T-helper 2 cell (primary cell): ENCODE measurements at regions not wholly inside any gene's neighbourhood (a gene's known extent, or its start where the extent isn't known, plus 50 kb on each side); places are given as distances from the start of the nearest gene placed in this dataset.

Source experiments
- DNase-seq, 5 experiments: peaks; one replicate each; pipeline versions ENCODE4 v3.0.0 to v3.0.0-alpha.2; 2012 to 2022

GRCh38 chr6:147716434-147716833 lies 207.9 kb downstream of the SAMD5 start:
- no peak for DNase-seq

GRCh38 chr6:147717991-147718390 lies 209.5 kb downstream of the SAMD5 start:
- DNase-seq, result no peak

GRCh38 chr6:147722158-147722557 lies 213.7 kb downstream of the SAMD5 start:
- no peak for DNase-seq

GRCh38 chr6:147724454-147724853 lies 216.0 kb downstream of the SAMD5 start:
- DNase-seq, result no peak

GRCh38 chr6:147726342-147726741 lies 217.9 kb downstream of the SAMD5 start:
- no peak for DNase-seq

GRCh38 chr6:147728903-147729302 lies 220.4 kb downstream of the SAMD5 start:
- DNase-seq, result no peak

- no peak for DNase-seq
These were observed 225.2 kb downstream of the SAMD5 start for GRCh38 chr6:147733686-147734085.

- no peak for DNase-seq
These were observed 225.7 kb downstream of the SAMD5 start for GRCh38 chr6:147734151-147734550.

- no peak for DNase-seq
These were observed 227.4 kb downstream of the SAMD5 start for GRCh38 chr6:147735924-147736323.

GRCh38 chr6:147737115-147737514 lies 228.6 kb downstream of the SAMD5 start:
- no peak for DNase-seq

GRCh38 chr6:147738099-147738498 lies 229.6 kb downstream of the SAMD5 start:
- no peak for DNase-seq

- no peak for DNase-seq
These were observed 230.1 kb downstream of the SAMD5 start for GRCh38 chr6:147738516-147739162.

- DNase-seq, result no peak
These were observed 231.8 kb downstream of the SAMD5 start for GRCh38 chr6:147740326-147740725.

GRCh38 chr6:147740916-147741315 lies 232.4 kb downstream of the SAMD5 start:
- no peak for DNase-seq

- DNase-seq, result no peak
These were observed 232.9 kb downstream of the SAMD5 start for GRCh38 chr6:147741389-147741788.

- no peak for DNase-seq
These were observed 233.9 kb downstream of the SAMD5 start for GRCh38 chr6:147742440-147742839.

GRCh38 chr6:147744012-147744411 lies 235.5 kb downstream of the SAMD5 start:
- no peak for DNase-seq

GRCh38 chr6:147749331-147749730 lies 240.8 kb downstream of the SAMD5 start:
- no peak for DNase-seq

- DNase-seq, result no peak
These were observed 241.9 kb downstream of the SAMD5 start for GRCh38 chr6:147750413-147750812.

- no peak for DNase-seq
These were observed 242.7 kb downstream of the SAMD5 start for GRCh38 chr6:147751232-147751631.

GRCh38 chr6:147752689-147753403 lies 244.4 kb downstream of the SAMD5 start:
- no peak for DNase-seq

- no peak for DNase-seq
These were observed 247.5 kb downstream of the SAMD5 start for GRCh38 chr6:147755999-147756398.

GRCh38 chr6:147756891-147757290 lies 248.4 kb downstream of the SAMD5 start:
- no peak for DNase-seq

- no peak for DNase-seq
These were observed 248.8 kb downstream of the SAMD5 start for GRCh38 chr6:147757291-147757690.

GRCh38 chr6:147758303-147758702 lies 249.8 kb downstream of the SAMD5 start:
- DNase-seq, result no peak
